NCI-H345 treated with DMSO at 0.1 percent for 48 hours (cell line): ENCODE measurements at regions not wholly inside any gene's neighbourhood (a gene's known extent, or its start where the extent isn't known, plus 50 kb on each side); places are given as distances from the start of the nearest gene placed in this dataset.

ENCODE experiments used
- DNase-seq: peaks from one replicate; lab custom pipeline; 2025; ENCODE audit not compliant: unreplicated experiment; lab: John Stamatoyannopoulos, UW

DNA sequence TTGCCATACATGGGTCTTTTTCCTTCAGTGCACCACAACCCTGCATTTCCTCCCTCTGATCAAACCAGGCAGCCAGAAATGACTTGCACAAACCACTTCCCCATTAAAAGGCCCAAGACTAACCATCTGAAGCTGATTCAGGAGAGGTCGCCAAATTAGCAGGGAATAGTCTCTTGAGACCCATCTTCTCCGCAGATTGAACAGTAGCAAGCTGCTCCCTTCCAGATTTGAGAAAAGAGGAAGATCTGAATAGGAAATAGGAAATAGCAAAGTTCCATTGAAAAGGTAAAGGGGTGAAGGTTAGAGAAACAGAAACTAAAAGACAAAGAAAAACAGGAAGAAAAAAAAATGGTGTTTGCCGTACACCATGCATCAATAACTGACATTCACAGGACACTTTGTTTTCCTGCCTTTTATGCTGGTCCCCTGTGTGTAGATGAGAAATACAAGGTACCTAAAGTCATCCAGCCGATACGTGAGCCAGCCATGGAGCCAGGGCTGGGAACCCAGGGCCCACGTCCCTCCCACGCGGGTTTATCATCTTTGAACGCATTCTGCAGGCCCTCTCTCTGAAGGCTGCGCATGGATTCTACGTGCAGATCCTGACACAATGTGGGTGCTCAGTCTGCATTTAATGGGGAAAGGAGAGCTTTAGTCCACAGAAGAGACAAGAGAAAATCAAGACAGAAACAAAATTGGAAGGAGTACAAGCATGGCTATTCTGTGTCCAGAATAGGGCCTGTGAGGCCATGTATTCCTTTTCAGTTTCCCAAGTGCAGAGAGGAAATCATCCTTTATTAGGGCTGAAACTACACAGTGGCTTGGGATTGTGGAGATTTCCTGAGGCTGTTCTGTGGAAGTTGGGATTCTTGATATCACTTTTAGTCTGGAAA lies 268.4 kb upstream of the NPVF start:
- no peak for DNase-seq

GRCh38 chr7:25500393-25500921 lies 272.2 kb upstream of the NPVF start:
- DNase-seq: no peak

DNA sequence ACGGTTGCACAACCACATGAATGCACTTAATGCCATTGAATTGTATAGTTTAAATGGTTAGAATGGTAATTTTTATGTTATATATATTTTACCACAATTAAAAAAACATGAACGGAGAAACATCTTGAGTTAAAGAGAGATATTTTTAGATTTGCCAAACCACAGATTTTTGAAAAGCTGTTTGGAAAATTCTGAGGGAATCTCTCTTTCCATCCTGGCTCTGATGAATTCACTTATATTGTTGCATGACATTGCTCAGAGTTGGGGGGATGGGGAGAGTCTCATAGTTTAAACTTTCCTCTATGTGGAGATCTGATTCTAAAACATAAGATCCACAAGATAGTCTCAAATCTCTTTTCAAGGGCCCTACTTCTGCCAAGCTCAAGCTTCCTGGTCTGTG lies 275.0 kb upstream of the NPVF start:
- no peak for DNase-seq

DNA sequence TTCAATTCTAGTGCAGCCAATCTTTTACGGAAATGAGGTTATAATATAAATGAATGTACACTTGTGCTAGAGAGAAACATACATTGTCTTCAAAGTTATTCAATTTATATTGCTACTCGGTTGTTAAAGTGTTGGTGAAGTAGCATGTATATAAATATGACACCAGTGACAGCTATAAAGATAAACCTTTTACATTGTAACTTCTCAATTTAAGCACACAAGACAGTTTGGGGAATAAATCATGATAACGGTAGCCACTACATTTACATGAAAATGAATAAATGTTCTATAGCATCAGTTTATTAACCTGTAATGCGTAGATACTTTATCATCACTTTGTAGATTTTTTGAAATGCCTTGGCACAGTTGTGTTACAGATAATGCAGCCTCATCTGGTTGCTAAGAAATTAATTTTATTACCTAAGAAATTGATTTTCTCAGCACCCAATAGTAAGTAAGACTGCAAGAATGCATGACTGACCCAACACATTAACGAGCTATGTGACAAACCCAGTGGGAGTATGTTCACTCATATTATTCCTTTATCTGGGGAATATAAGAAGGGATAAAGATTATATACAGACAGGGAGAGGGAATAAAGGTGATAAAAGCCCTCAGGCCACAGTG lies 283.9 kb upstream of the NPVF start:
- no peak for DNase-seq

- no peak for DNase-seq
Measured at GRCh38 chr7:25515633-25516275, 287.5 kb upstream of the NPVF start.

- DNase-seq: no peak
Measured at GRCh38 chr7:25517906-25518305, 289.6 kb upstream of the NPVF start.

- DNase-seq: no peak
Measured at GRCh38 chr7:25520017-25520416, 291.7 kb upstream of the NPVF start.

GRCh38 chr7:25520516-25520915 lies 292.2 kb upstream of the NPVF start:
- DNase-seq: no peak

DNA sequence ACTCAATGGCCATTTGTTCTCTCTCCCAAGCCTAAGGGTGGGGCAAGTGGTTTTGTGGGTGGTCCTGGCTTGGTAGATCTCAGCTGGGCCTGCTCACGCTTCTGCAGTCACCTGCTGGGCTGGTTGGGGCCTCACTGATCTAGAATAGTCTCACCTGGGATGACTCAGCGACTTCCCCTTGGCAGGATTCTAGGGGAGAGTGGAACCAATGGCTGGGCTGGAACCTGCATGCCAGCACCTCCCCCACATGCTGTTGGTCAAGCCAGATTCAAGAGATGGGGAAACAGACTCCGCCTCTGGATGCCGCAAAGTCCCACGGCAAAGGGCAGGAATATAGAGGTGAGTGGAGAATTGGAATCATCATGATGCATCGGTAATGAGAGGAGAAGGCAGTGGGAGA lies 292.9 kb upstream of the NPVF start:
- DNase-seq: no peak

- DNase-seq: no peak
Measured at GRCh38 chr7:25522727-25523126, 294.4 kb upstream of the NPVF start.

- DNase-seq: no peak
Measured at GRCh38 chr7:25527665-25528170, 299.4 kb upstream of the NPVF start.

DNA sequence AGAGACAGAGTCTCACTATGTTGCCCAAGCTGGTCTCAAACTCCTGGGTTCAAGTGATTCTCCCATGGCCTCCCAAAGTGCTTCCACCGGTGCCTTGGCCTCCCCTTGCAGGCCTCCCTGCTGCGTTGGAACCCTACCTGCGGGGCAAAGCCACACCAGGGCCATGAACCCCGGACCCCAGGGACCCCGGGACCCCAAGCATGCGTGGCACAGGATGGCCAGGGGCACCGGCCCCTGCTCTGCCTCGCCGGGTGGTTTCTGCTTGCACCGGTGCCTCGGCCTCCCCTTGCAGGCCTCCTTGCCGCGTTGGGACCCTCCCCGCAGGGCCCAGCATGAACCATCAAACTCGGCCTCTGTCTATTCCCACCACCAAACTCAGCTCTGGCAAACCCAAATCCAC lies 301.0 kb upstream of the NPVF start:
- DNase-seq: no peak

- DNase-seq: no peak
Measured at GRCh38 chr7:25536851-25537250, 308.6 kb upstream of the NPVF start.

- no peak for DNase-seq
Measured at GRCh38 chr7:25537662-25538375, 309.5 kb upstream of the NPVF start.

DNA sequence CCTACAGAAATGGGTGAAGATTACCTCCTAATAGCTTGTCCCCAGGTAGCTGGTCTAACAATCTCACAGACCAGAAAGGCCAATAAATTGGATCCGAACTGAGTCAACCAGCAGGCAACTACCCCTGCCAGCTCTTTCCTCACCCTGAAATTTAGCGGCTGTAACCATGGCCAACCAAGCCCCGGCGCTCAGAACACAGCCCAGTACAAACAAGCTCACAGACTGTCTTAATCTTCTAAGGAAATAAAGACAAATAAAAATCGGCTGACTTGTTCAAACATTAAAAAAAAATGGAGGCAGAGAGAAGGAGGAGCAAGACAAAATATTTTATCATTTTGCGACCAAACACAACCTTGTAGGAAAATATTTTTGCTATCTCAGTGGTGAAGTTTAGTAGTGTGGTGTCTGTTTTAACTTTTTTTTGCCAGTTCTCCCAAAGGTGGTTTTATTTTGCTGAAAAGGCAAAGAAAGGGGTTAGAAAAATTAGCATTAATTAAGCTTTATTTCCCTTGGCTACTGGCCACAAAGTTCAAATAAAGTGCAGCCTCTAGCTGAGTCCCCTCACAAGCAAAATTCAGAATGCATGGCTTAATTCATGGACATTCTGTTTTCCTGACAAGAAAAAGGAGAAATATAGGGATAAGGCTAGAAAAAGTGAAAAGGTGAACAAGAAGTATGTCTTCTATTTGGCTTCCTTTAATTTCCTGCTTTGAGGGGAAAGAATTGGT lies 313.0 kb upstream of the NPVF start:
- no peak for DNase-seq

GRCh38 chr7:25541877-25542276 lies 313.6 kb upstream of the NPVF start:
- no peak for DNase-seq

- DNase-seq: no peak
Measured at GRCh38 chr7:25543210-25543609, 314.9 kb upstream of the NPVF start.

DNA sequence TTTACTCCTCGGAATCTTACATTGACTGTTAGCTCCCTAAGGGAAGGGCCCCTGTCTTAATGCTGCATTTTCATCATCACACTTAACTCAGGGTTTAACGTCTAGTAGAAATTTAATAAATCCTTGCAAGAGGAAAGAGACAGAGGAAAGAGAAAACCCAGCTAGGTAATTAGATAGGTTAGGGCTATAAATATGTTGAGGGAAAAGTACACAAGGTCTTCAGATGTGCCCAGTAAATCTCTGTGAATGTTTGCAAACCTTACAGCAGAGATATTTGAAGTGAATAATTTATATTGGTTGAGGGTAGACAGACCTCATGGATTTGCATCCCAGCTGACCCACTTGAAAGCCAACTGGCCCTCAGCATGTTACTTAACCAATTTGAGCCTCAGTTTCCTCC lies 315.5 kb upstream of the NPVF start:
- no peak for DNase-seq

DNA sequence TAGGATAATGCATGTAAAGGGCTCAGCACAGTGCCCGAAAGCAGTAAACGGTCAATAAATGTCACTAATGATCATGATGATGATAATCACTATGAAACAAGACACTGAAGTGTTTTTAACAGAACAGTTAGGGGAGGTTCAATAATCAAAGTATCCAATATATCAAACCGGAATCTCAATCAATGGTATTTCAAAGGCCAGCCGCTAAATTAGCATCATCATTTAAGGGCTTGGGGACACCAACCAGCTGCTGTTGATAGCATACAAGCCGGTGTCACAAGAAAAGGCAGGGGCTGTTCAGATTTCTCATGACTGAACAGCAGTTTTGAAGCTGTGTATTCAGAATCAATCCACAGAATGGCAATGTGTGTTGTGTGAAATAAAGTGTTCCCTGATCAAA lies 316.0 kb upstream of the NPVF start:
- DNase-seq: no peak
